ENCODE measurements at regions not wholly inside any gene's neighbourhood (a gene's known extent, or its start where the extent isn't known, plus 50 kb on each side); places are given as distances from the start of the nearest gene placed in this dataset.

GRCh38 chr1:221069178-221069903 is 190.1 kb downstream of the HLX start:
- ATAC-seq, result no peak
- no peak for TF ChIP-seq GLIS3 (CRISPR knock-in tag; IDR thresholded peaks at IDR 0.05)
- TF ChIP-seq BACH2 (CRISPR knock-in tag; IDR thresholded peaks at IDR 0.05; ENCODE audit: borderline replicate concordance), result no peak
- no peak for TF ChIP-seq CSDC2 (CRISPR knock-in tag; IDR thresholded peaks at IDR 0.05)
- TF ChIP-seq ZNF565 (CRISPR knock-in tag; conservative IDR thresholded peaks at IDR 0.05; ENCODE audit: low read depth), result no peak
- no peak for TF ChIP-seq TOX (CRISPR knock-in tag; IDR thresholded peaks at IDR 0.05; ENCODE audit: borderline replicate concordance)
- TF ChIP-seq CREB5 (CRISPR knock-in tag; IDR thresholded peaks at IDR 0.05; ENCODE audit: low read depth), result no peak
- TF ChIP-seq ZNF8 (CRISPR knock-in tag; IDR thresholded peaks at IDR 0.05), result no peak
- TF ChIP-seq, protein P1, sequence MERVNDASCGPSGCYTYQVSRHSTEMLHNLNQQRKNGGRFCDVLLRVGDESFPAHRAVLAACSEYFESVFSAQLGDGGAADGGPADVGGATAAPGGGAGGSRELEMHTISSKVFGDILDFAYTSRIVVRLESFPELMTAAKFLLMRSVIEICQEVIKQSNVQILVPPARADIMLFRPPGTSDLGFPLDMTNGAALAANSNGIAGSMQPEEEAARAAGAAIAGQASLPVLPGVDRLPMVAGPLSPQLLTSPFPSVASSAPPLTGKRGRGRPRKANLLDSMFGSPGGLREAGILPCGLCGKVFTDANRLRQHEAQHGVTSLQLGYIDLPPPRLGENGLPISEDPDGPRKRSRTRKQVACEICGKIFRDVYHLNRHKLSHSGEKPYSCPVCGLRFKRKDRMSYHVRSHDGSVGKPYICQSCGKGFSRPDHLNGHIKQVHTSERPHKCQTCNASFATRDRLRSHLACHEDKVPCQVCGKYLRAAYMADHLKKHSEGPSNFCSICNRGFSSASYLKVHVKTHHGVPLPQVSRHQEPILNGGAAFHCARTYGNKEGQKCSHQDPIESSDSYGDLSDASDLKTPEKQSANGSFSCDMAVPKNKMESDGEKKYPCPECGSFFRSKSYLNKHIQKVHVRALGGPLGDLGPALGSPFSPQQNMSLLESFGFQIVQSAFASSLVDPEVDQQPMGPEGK (CRISPR knock-in tag; IDR thresholded peaks at IDR 0.05; ENCODE audit: borderline replicate concordance), result no peak
- TF ChIP-seq POU6F1 (CRISPR knock-in tag; IDR thresholded peaks at IDR 0.05; ENCODE audit: borderline replicate concordance, low read depth), result no peak
- TF ChIP-seq ESRRG (CRISPR knock-in tag; IDR thresholded peaks at IDR 0.05), result no peak
- TF ChIP-seq ZC3H10 (CRISPR knock-in tag; IDR thresholded peaks at IDR 0.05), result no peak
- no peak for TF ChIP-seq CSRNP3 (CRISPR knock-in tag; IDR thresholded peaks at IDR 0.05)

GRCh38 chr1:221069986-221070385 is 190.7 kb downstream of the HLX start:
- TF ChIP-seq GLIS3 (CRISPR knock-in tag; IDR thresholded peaks at IDR 0.05), result no peak
- TF ChIP-seq OSR1 (CRISPR knock-in tag; IDR thresholded peaks at IDR 0.05), result no peak
- no peak for TF ChIP-seq TOX (CRISPR knock-in tag; IDR thresholded peaks at IDR 0.05; ENCODE audit: borderline replicate concordance)
- TF ChIP-seq ESRRG (CRISPR knock-in tag; IDR thresholded peaks at IDR 0.05), result no peak
- TF ChIP-seq RARB (CRISPR knock-in tag; IDR thresholded peaks at IDR 0.05), result no peak
- no peak for TF ChIP-seq CSDC2 (CRISPR knock-in tag; IDR thresholded peaks at IDR 0.05)
- TF ChIP-seq ZFP30 (CRISPR knock-in tag; IDR thresholded peaks at IDR 0.05), result no peak
- no peak for TF ChIP-seq TCF4 (CRISPR knock-in tag; IDR thresholded peaks at IDR 0.05; ENCODE audit: borderline replicate concordance)
- TF ChIP-seq ARNTL (CRISPR knock-in tag; IDR thresholded peaks at IDR 0.05; ENCODE audit: borderline replicate concordance, low read depth), result no peak
- no peak for TF ChIP-seq PPARA (CRISPR knock-in tag; IDR thresholded peaks at IDR 0.05; ENCODE audit: borderline replicate concordance)
- no peak for TF ChIP-seq TSHZ2 (CRISPR knock-in tag; IDR thresholded peaks at IDR 0.05)
- TF ChIP-seq ZNF70 (CRISPR knock-in tag; IDR thresholded peaks at IDR 0.05), result no peak
- TF ChIP-seq ISL1 (CRISPR knock-in tag; IDR thresholded peaks at IDR 0.05), result no peak
- no peak for TF ChIP-seq SNAI2 (CRISPR knock-in tag; IDR thresholded peaks at IDR 0.05)
- TF ChIP-seq, protein P1 (CRISPR knock-in tag; IDR thresholded peaks at IDR 0.05; ENCODE audit: borderline replicate concordance), result no peak
- no peak for TF ChIP-seq CSRNP3 (CRISPR knock-in tag; IDR thresholded peaks at IDR 0.05)
- TF ChIP-seq CREB5 (CRISPR knock-in tag; IDR thresholded peaks at IDR 0.05; ENCODE audit: low read depth), result no peak
- TF ChIP-seq ZNF565 (CRISPR knock-in tag; conservative IDR thresholded peaks at IDR 0.05; ENCODE audit: low read depth), result no peak
- ATAC-seq, result no peak
